Neural progenitor cell (in vitro differentiated cells): ENCODE measurements at regions not wholly inside any gene's neighbourhood (a gene's known extent, or its start where the extent isn't known, plus 50 kb on each side); places are given as distances from the start of the nearest gene placed in this dataset.

Experiments
- EZH2 ChIP-seq: fragments of 200-600 bp; sonication (generic); IDR thresholded peaks from 2 replicates; pipeline ENCODE4 v1.6.1; 2017; ENCODE audit warnings: antibody characterized with exemption, mild to moderate bottlenecking, moderate library complexity
- EZH2phosphoT487 ChIP-seq: fragments of 200-600 bp; sonication (generic); IDR thresholded peaks from 2 replicates; pipeline ENCODE4 v1.6.1; 2017; ENCODE audit warnings: antibody characterized with exemption
- TF ChIP-seq, protein P1 (sequence below): fragments of 200-600 bp; sonication (generic); IDR thresholded peaks from 2 replicates; pipeline ENCODE4 v1.5.1; 2017; ENCODE audit warnings: antibody characterized with exemption, mild to moderate bottlenecking

DNA sequence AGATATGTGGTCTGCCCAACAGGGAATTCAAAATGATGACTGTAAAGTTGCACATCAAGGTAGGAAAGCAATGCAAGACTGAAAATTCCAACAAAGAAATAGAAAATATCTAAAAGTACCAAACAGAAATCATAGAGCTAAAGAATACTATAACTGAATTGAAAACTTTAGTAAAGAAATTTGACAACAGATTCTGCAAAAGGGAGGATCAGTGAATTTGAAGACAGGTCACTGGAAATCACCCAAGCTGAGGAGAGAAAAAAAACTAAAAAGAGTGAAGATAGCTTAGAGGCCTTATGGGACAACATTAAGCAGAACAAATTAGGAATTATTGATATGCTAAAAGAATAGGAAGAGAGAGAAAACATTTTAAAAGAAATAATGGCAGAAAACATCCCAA, 240.6 kb downstream of the SNX13 start:
- TF ChIP-seq, protein P1, sequence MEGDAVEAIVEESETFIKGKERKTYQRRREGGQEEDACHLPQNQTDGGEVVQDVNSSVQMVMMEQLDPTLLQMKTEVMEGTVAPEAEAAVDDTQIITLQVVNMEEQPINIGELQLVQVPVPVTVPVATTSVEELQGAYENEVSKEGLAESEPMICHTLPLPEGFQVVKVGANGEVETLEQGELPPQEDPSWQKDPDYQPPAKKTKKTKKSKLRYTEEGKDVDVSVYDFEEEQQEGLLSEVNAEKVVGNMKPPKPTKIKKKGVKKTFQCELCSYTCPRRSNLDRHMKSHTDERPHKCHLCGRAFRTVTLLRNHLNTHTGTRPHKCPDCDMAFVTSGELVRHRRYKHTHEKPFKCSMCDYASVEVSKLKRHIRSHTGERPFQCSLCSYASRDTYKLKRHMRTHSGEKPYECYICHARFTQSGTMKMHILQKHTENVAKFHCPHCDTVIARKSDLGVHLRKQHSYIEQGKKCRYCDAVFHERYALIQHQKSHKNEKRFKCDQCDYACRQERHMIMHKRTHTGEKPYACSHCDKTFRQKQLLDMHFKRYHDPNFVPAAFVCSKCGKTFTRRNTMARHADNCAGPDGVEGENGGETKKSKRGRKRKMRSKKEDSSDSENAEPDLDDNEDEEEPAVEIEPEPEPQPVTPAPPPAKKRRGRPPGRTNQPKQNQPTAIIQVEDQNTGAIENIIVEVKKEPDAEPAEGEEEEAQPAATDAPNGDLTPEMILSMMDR = no peak
- no peak for TF ChIP-seq EZH2
- TF ChIP-seq EZH2phosphoT487 = no peak
